NCI-H460 (cell line): ENCODE measurements at regions not wholly inside any gene's neighbourhood (a gene's known extent, or its start where the extent isn't known, plus 50 kb on each side); places are given as distances from the start of the nearest gene placed in this dataset.
"Not testable (repeated sequence)": the region's sequence is repeated elsewhere in the genome, so short reads cannot be mapped to it uniquely, and the experiment has no call there.

Experiments used
- DNase-seq: peaks from one replicate; pipeline ENCODE4 v3.0.0-alpha.2; 2016; ENCODE audit warnings: low read depth; ENCODE audit errors: extremely low read depth

DNA sequence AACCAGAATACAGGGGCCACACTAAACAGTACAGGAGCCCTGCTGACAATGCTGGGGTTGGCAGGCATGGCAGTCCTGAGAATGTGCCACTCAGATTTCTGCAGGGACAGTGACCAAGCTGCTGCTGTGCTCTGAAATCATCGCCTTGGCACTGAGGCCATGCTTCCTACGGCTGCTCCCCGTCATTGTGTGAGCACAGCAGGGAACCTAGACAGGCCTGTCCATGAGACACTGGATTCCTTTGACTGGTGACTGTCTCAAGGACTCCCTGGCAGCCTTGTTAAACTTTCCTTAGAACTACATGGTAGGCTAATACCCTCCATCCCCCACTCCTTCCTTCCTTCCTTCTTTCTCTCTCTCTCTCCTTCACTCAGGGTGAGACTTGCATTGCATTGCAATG, 111.4 kb downstream of the LUZP4 start:
- no peak for DNase-seq

DNA sequence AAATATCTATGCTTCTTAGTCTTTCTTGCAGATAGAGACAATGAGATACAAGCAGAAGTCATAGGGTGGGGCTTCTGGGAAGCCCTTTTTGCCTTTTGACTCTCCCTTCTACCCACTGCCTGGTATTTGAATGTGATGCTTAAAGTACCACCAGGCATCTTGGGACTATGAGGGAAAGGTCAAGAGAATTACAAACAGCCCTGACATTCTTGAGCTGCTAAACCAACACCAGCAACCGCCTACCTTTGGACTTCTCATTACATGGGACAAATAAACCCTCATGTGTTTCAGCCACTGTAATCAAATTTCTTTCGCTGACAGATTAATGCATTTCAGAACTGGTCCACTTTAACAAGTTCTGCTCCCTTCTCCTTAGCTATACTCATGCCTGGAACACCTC, 112.8 kb downstream of the LUZP4 start:
- DNase-seq, result no peak

DNA sequence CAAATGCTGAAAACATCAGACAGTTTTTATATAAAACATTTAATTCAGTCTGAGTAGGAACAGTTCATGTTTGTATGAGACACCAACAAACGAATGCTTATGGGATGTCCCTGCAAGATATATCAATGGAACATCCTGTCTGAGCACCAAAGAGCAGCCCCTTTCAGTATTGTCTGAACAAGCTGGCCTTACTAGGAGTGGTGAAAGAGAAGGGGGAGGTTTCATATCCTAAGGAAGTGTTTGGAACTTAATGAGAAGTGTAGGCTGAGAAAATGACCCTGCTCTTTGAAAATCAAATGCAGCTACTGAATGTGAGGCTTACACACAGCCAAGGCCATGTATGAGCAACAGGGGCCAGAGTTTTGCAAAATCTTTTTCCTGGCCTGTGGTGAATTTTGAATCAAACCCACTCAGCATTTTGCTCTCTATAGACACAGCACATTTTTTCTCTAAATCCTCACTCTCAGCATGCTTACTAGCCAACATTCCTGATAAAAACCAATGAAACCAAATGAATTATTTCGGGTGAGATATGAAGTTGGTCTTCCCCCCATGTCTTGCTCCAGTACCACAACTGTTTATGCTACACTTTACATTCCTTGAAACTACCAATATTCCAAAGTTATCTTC, 119.4 kb downstream of the LUZP4 start:
- no peak for DNase-seq

DNA sequence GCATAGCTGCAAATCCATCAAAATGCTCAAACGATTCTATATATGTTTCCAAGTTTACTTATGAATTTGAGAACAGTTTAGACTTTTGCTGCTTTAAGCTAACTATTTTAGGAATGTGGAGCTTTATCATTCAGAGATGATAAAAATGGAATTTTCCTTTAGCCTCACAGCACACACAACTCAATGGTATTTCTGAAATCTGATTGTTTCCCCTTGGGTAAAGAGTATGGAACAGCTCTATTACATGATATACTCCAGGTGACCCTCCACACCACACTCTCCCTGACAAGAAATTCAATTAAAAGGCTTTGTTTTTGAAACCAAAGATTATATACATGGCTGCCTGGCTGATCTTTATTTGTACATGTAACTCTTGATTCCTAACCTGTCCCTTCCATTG, 120.0 kb downstream of the LUZP4 start:
- DNase-seq, result no peak

DNA sequence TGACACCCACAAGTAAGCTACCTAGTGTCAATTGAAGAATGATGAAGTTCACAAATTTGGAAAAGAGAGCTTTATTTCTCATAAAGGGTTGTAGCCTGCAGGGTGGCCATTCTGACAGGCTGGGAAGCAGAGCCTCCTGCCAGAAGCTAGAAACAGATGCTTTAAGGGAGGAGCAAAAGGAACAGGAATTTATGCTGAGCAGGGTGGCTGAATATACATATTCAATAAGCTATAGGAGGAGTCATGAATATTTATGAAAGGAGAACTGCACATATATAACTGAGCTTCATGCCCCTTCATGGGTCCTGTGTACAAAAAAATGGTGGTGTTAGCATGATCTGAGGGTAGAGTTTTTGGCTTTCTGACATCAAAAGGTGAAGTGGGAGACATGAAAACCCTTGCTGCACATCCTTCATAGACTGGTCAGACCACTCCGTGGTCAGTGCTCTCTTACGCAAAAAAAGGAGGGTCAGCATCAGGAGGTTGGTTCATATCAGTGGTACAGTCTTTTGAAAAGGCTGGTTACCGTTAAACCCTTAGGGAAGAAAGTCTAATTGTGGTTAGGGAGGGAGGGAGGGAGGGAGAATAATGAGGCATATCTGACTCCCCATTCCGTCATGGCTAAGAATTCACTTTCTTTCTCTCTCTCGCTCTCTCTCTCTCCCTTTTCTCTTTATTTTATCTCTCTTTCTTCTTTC, 121.4 kb downstream of the LUZP4 start:
- DNase-seq, result no peak

DNA sequence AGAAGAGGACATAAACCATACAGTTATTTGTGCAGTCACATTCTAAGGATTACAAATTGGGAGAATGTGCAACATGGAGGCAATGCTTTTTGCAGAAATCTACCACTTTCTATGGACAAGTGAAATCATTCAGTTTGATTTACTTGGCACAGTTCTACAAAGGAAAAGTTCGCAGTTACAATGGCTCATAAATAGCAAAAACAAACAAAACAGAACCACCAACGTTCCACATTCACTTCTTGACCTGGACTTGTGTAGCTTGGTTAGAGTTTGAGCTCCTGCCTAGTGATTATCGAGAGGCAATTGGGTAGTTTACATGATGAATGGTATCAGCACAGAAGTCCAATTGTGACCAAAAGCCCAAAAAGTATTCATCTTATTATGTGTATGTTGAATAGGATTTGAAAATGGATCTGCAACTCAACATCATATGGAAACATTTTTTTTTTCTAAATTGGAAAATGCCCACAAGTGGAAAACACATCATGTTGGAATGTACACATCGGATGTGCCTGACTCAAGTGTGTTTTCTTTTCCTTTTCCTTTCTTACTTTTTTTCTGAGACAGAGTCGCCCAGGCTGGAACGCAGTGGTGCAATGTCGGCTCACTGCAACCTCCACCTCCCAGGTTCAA, 123.8 kb downstream of the LUZP4 start:
- no peak for DNase-seq

DNA sequence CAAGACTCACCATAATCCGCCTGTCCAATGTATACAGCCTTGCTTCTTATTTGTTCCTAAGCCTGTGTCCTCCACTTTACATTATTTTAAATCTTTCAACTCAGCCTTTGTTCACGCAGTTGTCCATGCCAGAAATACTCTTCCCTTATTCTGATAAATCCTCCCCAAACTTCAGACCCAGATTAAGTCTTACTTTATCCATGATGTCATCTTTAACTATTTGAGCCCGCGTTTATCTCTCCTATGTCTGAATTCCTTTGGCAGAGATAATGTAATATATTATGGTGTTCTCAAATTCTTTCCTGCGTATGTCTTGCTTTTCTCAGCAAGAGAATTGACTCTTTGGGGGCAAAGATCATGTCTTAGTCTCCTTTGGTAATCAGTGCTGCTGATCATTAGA, 129.6 kb downstream of the LUZP4 start:
- DNase-seq, result no peak

DNA sequence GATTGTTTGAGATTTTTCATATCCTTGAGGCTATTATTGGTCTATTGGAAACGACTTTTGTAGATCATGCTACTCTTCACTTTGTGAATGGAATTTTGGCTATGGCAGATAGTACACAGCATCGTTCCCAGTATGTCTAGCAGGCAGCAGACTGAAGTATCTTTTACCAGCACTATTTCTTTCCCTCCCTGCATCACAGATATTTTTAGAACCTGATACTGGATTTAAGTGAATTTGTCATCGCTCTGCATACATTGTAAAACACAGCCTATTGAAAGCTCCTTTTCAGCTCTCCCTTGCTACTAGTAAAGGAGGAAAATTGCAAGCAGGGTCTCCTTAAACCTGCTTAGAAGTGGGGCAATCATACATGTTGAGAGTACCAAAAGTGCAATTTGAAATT, 133.6 kb downstream of the LUZP4 start:
- no peak for DNase-seq

DNA sequence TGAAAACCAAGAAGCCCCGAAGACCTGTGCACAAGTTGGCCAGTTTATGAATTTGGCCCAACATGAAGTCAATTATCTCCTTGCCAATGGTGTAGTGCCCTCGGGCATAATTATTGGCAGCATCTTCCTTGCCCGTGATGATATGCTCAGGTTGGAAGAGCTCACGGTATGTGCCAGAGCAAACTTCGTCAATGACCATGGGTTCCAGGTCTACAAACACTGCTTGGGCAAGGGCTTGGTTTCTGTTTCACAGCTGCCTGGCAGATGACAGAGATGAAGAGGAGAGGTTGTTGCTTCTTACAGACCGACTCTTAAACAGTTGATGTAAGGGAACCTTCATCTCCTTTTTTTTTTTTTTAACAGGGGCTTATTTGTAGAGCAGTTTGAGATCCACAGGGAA, 135.6 kb upstream of the PLS3 start:
- no peak for DNase-seq

DNA sequence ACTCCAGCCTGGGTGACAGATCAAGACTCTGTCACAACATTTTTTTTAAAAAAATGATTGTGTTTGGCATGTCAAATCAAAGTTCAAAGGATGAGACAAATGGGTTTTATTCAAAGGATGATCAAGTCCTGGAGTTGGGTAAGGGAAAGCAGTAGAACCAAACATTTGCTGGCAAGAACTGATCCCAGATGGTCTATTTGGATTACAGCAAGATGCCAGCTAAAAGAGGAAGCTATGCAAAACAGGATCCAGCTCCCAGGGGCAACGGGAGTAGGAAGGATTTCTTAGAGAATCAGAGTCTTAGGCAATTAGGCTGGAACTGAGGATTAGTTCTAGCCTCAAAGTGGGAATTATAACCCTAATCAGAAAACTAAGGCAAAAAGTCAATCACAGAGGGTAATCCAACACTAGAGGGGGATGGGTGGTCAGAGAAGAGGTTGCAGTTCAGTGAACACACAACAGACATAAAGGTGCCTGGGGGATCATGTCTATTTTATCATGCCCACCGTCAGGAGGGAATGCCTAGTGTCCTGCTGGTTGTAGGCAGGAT, 133.0 kb upstream of the PLS3 start:
- DNase-seq, result no peak

DNA sequence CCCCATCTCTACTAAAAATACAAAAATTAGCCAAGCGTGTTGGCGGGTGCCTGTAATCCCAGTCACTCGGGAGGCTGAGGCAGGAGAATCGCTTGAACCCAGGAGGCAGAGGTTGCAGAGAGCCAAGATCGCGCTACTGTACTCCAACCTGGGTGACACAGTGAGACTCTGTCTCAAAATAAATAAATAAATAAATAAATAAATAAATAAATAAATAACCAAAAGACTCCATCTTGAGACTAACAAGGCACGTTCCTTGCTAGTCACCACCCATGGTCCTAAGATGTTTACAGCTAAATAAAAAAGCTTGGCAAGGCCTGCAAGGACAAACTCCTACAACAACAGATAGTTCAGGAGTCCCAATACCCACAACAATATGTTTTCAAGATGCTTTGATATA, 126.1 kb upstream of the PLS3 start:
- not testable (repeated sequence) for DNase-seq

DNA sequence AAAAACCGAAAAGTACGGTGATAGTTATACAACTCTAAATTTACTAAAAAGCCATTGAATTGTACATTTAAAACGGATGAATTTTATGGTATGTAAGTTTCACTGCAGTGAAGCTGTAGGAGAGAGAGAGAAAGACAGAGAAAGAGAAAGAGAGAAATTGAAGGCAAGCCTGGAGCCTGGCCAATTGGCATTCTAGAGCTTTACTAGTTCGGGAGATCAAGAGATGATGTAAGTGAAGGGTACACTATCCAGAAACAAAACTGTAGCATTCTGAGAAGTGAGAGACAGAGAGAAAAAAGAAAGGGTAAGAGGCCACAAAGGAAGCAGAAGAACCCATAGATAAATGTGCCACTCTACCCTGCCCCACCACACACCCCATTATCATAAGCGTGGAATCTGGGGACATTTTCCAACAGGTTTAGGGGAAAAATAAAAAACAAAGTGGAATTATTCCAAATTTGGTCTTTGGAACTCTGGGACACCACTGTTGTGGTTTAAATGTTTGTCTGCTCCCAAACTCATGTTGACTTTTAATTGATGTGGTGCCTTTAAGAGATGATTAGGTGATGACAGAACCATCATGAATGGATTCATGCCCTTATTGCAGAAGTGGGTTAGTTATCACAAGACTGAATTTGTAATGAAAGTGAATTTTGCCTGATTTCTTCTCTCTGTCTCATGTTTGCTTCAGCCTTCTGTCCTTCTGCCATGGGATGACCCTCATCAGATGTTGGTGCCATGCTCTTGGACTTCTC, 123.0 kb upstream of the PLS3 start:
- DNase-seq, result no peak

DNA sequence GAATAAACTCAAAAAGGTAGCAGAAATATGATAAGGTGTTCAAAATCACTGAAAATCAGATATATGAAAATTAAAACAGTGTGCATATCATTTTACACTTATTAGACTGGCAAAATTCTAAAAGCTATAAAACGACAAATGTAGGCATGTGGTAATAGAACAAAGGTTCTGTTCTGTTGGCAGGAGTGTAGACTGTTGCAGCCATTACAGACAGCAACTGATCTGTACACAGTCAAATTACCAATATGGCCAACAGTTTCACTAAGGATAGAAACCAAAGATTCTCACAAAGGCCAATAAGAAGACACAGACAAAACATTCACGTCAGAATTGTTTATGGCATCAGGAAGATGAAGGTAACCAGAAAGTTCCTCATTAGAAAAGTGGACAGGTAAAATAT, 112.8 kb upstream of the PLS3 start:
- DNase-seq, result no peak

DNA sequence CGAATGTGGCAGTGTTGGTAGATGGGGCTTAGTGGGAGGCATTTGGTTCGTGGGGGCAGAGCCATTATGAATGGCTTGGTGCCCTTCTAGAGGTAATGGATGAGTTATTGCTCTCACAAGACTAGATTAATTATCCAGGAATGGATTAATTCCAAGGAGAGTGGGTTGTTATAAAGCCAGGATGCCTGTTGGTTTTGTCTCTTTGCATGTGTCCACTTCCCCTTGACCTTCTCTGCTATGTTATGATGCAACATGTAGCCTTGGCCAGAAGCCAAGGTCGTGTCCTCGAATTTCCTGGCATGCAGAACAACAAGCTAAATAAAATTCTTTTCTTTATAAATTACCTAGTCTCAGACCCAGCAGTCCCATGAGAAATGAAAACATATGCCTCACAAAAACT, 111.2 kb upstream of the PLS3 start:
- no peak for DNase-seq

DNA sequence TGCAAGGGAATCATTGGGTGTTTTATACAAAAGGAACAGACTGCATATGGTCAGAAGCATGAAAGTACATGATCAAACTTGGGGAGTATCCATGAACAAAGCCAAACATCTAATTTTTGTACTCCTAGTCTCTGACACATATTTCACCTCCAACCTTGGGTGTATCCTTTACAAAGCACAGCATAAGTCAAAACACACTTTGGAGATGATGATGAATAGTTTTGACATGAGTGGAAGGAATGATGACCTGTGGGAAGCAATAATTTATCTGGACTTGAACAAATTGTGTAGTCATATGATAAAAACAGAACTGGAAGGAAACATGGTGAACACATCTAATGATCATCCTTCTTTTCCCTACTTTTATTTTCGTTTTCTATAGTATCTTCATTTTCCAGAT, 108.7 kb upstream of the PLS3 start:
- DNase-seq, result no peak

DNA sequence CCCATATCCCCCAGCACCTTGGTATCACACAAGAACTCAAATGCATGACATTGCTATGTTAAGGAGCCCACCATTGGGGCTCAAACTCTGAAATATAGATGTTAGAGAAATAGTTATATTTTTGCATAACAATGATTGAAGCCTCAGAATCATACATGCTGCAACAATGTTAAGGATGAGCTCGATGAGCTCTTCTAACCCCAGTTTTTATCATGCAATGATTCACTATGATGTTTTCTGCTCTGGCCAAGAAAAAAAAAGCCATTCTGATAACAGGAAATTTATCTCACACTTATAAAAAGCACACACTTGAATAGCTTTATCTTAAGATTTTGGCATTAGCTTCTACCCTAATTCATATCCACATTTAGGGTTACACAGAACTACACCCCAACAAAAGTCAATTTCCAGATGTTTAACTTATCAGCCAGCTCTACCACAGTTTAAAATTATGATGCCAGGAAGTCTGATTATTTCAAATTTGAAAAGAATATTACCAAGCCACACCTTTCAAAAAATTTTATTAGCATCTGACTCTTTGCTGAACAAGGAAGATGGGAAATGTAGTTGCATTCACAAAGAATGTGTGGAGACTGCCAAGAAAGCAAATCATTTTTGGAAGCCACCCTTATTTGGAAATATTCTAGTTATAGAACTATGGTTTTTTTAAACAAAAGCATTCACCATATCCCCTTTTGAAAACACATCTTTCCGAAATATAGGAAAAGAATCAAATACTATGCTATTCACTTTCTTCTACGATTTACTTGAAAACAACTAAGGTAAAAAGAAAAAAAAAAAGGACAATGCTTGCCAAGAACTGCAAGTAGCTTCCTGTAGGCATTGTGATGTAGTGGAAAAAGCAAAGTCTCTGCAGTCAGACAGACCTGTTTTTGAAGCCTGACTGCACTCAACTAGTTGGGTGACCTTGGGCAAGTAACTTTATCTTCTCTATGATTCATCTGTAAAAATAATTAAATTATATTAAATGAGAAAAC, 100.8 kb upstream of the PLS3 start:
- DNase-seq, result no peak

DNA sequence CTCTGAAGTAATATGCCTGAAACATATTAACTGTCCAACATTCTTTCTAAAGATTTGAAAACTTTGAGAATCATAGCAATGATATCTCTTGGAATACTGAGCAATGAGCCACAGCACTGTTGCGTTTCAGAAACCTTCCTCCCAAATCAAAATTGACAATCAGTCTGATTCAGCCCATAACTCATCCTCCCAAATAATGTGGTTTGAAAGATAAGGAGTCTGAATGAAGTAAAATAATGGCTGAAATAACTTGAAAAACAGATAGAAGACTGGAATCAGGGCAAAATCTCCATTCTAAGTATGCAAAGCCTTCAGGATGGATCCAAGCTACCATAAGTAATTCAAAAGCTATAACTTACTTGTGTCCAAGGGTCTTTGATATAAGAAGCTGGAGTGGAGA, 98.6 kb upstream of the PLS3 start:
- no peak for DNase-seq

DNA sequence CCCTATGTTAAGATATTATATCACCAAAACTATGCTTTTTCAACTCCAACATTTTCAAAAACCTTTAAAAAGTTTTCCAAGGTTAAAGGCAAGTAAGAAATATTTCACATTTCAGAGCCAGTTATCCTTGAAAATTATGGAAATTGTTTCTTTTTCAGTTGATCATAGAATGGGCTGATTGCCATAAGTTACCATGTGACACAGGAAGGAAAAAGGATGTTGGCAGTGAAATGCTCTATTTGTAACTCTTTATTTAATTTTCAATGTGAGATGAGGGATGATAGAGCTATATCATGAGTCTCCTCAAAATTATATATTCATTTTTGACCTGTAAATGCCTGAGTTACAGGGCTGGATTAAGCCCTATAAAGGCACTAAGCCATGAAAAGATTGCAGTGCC, 93.0 kb upstream of the PLS3 start:
- no peak for DNase-seq

DNA sequence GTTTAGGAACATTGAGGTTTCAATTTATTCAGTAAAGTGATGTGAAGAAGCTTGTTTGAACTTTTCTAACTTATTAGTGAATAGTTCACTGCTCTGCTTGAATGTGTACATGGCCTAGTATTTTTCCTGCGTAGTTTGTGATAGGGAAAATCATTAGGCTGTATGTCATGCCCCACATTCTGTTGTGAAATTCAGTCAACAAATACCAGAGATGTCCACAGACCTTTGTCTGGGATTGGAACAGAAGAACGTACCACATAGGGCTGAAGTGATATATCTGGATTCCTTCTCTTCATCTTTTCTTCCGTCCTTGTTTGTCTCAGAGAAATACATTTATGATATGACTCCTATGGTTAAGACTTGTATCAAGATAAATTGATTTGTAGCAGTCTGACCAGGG, 88.8 kb upstream of the PLS3 start:
- no peak for DNase-seq

DNA sequence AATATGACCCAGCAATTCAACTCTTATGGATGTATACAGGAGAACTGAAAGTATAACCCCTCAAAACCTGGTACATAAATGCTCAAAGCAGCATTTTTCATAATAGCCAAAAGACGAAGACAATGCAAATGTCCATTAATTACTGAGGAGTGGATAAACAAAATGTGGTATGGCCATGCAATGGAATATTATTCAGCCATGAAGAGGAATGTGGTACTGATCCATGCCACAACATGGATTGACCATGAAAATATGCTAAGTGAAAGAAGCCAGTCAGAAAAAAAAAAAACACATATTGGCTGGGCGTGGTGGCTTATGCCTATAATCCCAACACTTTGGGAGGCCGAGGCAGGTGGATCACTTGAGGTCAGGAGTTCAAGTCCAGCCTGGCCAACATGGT, 74.5 kb upstream of the PLS3 start:
- no peak for DNase-seq
